ENCODE measurements at regions not wholly inside any gene's neighbourhood (a gene's known extent, or its start where the extent isn't known, plus 50 kb on each side); places are given as distances from the start of the nearest gene placed in this dataset.

DNA sequence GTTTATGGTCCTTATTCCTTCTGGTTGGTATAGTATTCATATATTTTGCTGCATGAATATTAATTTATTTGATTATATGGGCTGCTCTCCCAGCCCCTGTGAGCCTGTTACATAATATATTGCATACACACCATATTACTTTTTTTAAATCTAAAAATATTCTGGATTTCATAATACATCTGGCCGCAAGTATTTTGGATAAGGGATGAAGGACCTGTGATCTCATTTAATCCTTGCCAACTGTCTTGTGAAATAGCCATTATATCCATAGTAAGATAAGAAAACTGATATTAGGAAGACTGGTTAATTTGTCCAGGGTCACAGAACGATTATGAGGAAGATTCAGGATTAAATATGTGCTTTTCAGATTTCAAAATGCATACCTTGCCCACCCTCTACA lies 433.6 kb downstream of the LPIN1 start:
- H3K36me3 Mint-ChIP-seq = no peaks in the 10 kb centered on the region
- peaks cover 3% of the 10 kb centered on the region for H3K27me3 Mint-ChIP-seq
- TF ChIP-seq, protein P1, sequence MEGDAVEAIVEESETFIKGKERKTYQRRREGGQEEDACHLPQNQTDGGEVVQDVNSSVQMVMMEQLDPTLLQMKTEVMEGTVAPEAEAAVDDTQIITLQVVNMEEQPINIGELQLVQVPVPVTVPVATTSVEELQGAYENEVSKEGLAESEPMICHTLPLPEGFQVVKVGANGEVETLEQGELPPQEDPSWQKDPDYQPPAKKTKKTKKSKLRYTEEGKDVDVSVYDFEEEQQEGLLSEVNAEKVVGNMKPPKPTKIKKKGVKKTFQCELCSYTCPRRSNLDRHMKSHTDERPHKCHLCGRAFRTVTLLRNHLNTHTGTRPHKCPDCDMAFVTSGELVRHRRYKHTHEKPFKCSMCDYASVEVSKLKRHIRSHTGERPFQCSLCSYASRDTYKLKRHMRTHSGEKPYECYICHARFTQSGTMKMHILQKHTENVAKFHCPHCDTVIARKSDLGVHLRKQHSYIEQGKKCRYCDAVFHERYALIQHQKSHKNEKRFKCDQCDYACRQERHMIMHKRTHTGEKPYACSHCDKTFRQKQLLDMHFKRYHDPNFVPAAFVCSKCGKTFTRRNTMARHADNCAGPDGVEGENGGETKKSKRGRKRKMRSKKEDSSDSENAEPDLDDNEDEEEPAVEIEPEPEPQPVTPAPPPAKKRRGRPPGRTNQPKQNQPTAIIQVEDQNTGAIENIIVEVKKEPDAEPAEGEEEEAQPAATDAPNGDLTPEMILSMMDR (conservative IDR thresholded peaks at IDR 0.05) = no peak
- no peak overlapping the region for H3K27ac Mint-ChIP-seq
- H3K9me3 Mint-ChIP-seq = no peaks in the 10 kb centered on the region
- no peak overlapping the region for H3K4me3 Mint-ChIP-seq
- no peak for DNase-seq (ENCODE audit: extremely low spot score, unreplicated experiment)
- peaks cover 36% of the 10 kb centered on the region for H3K4me1 Mint-ChIP-seq (ENCODE audit: unreplicated experiment)

DNA sequence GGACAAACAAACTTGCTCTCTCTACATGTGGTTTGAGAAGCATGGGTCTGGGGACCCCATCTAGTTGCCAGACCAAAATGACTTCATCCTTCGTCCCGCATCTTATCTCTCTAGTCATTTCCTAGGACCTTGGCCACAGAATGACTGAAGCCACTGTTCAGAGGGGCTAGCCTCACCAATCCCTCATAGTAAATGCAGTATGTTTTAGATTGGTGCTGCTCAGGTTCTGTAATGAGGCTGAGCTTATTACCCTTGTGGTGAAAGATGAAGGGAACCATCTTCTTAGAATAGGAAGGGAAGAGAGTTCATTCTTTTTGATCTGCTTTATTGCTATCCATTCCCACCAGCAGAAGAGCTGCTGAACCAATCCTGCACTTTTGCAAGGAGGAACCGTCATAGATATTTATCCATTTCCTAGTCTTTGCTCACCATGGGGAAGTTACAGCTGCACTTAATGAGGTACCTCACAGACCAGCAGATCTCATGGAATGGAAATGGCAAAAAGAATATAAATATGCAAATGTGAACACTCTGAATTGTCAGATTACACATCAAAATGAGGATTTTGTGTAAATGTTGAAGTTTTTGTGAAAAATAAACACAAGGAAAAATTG lies 436.7 kb downstream of the LPIN1 start:
- no peak for DNase-seq (ENCODE audit: extremely low spot score, unreplicated experiment)
- TF ChIP-seq, protein P1 (conservative IDR thresholded peaks at IDR 0.05) = no peak
- H3K27me3 Mint-ChIP-seq = peaks cover 3% of the 10 kb centered on the region
- H3K27ac Mint-ChIP-seq = no peak overlapping the region
- H3K36me3 Mint-ChIP-seq = no peaks in the 10 kb centered on the region
- H3K4me1 Mint-ChIP-seq (ENCODE audit: unreplicated experiment) = peaks cover 11% of the 10 kb centered on the region
- no peaks in the 10 kb centered on the region for H3K9me3 Mint-ChIP-seq
- H3K4me3 Mint-ChIP-seq = no peak overlapping the region

DNA sequence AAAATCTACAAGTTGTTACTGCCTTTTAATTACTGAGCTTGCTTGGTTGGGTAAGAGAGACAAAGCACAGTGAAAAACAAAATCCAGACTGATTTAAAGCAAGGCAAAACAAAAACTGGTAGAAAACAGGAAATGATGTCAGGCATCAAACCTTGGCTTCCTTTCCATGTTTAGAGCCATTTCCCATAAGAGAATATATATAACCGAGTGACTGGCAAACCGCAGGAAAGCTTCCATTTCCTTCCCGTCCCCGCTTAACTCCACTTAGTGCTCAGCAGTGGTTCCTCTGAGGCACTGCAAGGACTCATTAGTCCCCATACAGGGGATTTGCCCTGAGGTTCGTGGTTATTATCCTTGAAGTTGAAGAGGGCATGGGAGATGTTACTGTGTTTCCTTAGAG lies 446.3 kb downstream of the LPIN1 start:
- no peak for DNase-seq (ENCODE audit: extremely low spot score, unreplicated experiment)
- H3K4me3 Mint-ChIP-seq = no peak overlapping the region
- TF ChIP-seq, protein P1 (conservative IDR thresholded peaks at IDR 0.05) = no peak
- H3K27me3 Mint-ChIP-seq = no peaks in the 10 kb centered on the region
- peaks cover 5% of the 10 kb centered on the region for H3K4me1 Mint-ChIP-seq (ENCODE audit: unreplicated experiment)
- no peaks in the 10 kb centered on the region for H3K36me3 Mint-ChIP-seq
- H3K9me3 Mint-ChIP-seq = peaks cover 7% of the 10 kb centered on the region
- H3K27ac Mint-ChIP-seq = no peak overlapping the region

DNA sequence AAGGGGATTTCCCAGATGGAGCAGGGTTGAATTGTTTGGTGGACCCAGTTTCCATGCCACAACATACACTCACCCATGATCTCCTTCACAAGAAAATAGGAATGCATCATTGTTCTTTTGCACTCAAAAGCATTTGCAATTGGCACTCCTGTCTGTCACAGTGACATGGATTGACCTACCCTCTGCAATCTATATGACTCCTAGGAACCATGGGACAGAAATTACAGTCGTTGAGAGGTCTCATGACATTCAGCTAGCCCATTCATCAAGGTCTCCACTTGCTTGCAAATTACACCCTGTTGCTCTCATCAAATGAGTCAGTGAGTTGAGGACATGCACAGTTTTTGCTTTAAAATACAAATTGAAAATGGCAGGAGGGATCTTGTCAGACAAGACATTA lies 448.5 kb downstream of the LPIN1 start:
- DNase-seq (ENCODE audit: extremely low spot score, unreplicated experiment) = no peak
- peaks cover 8% of the 10 kb centered on the region for H3K9me3 Mint-ChIP-seq
- H3K36me3 Mint-ChIP-seq = no peaks in the 10 kb centered on the region
- H3K27ac Mint-ChIP-seq = no peak overlapping the region
- no peak overlapping the region for H3K4me3 Mint-ChIP-seq
- H3K27me3 Mint-ChIP-seq = peaks cover 2% of the 10 kb centered on the region
- TF ChIP-seq, protein P1 (conservative IDR thresholded peaks at IDR 0.05) = no peak
- H3K4me1 Mint-ChIP-seq (ENCODE audit: unreplicated experiment) = peaks cover 5% of the 10 kb centered on the region

DNA sequence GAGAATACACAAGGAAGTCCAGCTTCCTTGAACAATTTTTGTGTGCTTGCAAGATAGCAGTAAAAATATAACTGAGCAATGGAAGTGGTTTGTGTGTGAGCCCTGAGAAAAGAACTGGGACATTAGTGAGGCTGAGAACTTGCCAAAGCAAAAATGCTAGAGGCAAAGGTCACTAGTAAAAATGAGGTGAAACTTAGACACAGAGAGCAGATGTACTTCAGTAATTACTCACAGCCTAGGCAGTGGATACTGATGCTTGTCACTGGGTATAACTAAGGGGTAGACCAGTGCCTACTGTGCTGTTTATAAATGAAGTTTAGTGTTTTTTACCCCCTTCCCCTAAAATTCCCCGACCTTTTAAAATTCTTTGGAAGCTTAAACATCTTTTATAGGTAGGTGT lies 450.1 kb downstream of the LPIN1 start:
- TF ChIP-seq, protein P1 (conservative IDR thresholded peaks at IDR 0.05) = no peak
- Mint-ChIP-seq H3K27me3 (peaks cover 3% of the 10 kb centered on the region), H3K4me1 (ENCODE audit: unreplicated experiment) (peaks cover 5% of the 10 kb centered on the region), H3K9me3 (peaks cover 8% of the 10 kb centered on the region), H3K27ac (no peak overlapping the region), H3K36me3 (no peaks in the 10 kb centered on the region), H3K4me3 (no peak overlapping the region)
- DNase-seq (ENCODE audit: extremely low spot score, unreplicated experiment) = no peak

DNA sequence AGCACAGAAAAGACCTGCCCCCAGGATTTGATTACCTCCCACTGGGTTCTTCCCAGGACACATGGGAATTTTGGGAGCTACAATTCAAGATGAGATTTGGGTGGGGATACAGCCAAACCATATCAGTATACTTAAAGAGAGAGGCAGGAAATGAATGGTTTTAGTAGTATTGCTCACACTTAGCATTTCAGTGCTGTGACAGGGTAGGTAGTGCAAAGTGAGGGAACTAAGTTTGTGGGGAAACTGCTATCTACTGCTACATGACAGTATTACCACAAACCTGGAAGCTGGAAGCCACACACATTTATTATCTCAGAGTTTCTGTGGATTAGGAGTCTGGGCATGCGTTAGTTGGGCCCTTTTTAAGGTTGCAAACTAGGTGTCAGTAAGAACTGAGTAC lies 450.7 kb downstream of the LPIN1 start:
- peaks cover 5% of the 10 kb centered on the region for H3K4me1 Mint-ChIP-seq (ENCODE audit: unreplicated experiment)
- peaks cover 7% of the 10 kb centered on the region for H3K27me3 Mint-ChIP-seq
- TF ChIP-seq, protein P1 (conservative IDR thresholded peaks at IDR 0.05) = no peak
- H3K27ac Mint-ChIP-seq = no peak overlapping the region
- no peaks in the 10 kb centered on the region for H3K36me3 Mint-ChIP-seq
- H3K9me3 Mint-ChIP-seq = peaks cover 8% of the 10 kb centered on the region
- DNase-seq (ENCODE audit: extremely low spot score, unreplicated experiment) = no peak
- no peak overlapping the region for H3K4me3 Mint-ChIP-seq
